Activated T-cell treated with anti-CD3 and anti-CD28 coated beads for 48 hours (primary cell): ENCODE measurements at regions not wholly inside any gene's neighbourhood (a gene's known extent, or its start where the extent isn't known, plus 50 kb on each side); places are given as distances from the start of the nearest gene placed in this dataset.
"Not testable (repeated sequence)": the region's sequence is repeated elsewhere in the genome, so short reads cannot be mapped to it uniquely, and the experiment has no call there.

Experiments used
- DNase-seq: peaks from one replicate; pipeline ENCODE4 v3.0.0-alpha.2; 2020; ENCODE audit warnings: low read depth

DNA sequence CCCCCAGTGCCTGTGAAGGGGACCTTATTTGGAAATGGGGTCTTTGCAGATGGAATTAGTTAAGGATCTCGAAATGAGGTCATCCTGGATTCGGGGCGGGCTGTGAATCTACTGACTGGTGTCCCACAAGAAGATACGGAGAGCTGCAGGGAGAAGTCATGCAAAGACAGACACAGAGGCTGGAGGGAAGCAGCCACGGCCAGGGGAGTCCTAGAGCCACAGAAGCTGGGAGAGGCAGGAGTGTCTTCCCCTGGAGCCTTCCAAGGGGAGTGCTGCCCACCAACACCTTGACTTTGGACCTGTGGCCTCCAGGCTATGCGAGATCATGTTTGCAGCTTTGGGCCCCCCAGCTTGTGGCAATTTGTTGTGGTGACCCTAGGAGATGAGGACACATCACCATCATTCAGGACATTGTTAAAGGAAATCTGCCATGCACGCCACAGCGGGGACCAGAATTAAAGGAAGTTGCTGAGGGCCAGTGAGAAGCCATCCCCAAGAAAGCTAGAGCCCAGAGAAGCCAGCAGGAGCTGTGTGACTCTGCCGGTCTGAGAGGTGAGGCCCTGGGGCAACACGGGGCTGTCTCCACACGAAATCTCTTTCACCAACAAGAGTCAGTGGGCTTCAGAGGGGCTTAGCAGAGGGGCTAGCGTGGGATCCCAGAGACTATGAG, 434.7 kb downstream of the BRD1 start:
- DNase-seq, result no peak

DNA sequence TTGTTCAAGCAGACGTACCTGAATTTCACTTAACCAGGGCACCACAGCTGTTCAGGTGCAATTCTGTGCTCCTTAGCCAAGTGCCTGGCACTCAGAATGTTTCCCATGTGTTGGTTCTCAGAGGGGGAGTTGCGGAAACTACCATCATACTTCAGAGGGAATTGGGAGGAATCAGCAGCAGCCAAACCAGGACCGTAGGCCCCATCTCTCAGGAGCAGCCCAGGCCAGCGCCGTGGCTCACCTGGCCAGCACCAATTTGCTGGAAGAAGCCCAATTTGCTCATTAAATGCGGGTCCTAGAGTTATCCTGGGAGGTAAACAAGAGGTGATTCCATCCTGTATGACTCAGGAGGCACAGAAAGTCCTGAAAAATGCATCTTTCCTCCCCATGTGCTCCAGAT, 435.4 kb downstream of the BRD1 start:
- DNase-seq, result no peak

DNA sequence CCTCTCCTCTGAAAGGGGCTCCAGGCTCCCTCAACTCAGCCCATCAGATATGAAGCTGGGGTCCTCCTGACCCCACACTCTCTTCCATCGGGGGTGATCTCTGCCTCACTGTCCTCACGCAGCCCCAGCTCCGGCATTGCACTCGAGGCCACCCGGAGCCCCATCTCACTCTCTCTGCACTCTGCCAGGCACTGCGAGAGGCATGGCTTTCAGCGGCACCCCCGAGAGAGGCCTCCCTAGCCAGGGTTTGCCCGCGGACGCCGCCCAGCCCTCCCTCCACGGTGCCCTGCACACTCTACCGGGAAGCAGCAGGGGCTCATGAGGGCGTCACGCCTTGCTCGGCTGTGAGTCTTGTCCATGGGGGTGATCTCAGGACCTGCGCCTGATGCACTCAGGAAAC, 436.2 kb downstream of the BRD1 start:
- DNase-seq, result no peak

DNA sequence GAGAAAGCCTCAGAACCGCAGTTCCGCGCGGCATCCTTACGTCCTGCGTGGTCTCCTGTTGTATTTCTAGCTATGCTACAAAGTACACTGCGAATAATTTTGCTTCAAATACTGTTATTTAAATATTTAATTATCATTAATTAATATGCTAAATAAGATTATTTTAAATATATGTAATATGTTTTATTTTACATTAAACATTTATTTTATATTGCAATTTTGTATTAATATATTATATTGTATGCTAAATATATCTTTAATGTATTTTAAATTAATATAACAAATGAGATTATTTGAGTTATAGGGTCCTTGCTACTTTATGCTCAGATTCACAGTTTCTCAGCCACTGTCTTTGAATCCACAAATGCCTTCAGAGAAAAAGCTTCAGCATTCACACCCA, 436.7 kb downstream of the BRD1 start:
- no peak for DNase-seq

DNA sequence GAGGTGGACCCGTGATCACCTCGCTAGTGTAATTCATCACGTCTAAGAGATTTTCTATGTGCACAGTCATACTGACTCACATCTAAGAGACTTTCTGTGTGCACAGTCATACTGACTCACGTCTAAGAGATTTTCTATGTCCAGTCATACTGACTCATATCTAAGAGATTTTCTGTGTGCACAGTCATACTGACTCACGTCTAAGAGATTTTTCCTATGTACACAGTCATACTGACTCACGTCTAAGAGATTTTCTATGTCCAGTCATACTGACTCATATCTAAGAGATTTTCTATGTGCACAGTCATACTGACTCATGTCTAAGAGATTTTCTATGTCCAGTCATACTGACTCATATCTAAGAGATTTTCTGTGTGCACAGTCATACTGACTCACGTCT, 443.8 kb downstream of the BRD1 start:
- not testable (repeated sequence) for DNase-seq

DNA sequence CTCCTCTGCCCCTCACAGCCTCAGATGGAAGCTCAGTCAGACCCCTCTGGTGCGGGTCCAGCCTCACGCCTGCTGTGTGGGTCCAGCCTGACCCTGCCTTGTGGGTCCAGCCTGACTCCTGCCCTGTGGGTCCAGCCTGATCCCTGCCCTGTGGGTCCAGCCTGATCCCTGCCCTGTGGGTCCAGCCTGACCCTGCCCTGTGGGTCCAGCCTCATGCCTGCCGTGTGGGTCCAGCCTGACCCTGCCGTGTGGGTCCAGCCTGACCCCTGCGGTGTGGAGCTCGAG, 445.3 kb downstream of the BRD1 start:
- no peak for DNase-seq

DNA sequence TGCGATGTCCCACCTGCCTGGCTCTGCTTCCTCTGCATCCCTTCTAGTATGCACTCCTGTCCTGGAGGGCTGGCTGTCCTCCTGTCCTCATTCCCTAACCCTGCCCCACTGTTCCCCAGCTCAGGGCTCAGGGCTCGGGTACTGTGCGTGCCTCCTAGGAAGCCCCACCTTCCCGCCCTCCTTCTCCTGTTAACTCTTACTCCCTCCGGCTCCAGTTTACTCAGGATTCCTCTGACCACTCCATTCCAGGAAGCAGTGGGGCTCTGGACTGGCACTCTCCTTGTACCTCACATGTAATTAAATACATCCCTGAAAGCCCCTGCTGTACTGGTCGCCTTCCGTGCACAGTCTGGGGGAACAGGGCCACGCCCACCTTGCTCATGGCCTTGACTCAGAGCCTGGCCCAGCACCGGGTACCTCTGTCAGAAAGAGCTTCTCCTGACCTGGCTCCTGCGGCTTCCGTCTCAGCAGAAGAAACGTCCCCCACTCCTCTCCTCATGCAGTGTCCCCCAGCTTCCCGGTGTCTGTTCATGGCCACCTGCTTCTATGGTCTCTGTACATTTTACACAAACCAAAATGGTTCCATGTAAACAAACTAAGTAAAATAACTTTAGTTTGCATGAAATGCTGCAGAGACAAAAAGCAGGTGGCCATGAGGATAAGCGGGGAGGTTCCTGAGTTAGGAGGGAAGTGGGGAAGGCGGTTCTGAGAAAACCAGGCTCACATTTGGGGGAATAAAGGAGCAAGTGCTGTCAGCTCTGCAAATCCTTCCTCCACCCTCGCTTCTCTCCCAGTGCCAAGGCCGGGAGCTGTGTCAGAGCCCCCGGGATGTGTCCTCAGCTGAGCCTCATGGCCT, 445.9 kb downstream of the BRD1 start:
- DNase-seq, result no peak

DNA sequence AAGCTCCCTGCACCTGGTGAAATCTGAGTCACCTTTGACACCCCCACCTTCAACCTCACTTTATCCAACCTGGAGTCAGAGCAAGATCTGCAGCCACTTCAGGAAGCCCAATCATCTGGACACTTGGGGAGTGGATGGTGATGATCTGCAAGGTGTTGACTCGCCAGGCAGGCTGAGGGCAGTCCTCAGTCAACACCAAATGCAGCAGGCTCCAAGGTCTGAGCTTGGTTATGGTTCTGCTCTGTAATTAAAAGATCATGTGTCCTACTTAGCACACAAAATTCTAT, 446.9 kb downstream of the BRD1 start:
- no peak for DNase-seq

DNA sequence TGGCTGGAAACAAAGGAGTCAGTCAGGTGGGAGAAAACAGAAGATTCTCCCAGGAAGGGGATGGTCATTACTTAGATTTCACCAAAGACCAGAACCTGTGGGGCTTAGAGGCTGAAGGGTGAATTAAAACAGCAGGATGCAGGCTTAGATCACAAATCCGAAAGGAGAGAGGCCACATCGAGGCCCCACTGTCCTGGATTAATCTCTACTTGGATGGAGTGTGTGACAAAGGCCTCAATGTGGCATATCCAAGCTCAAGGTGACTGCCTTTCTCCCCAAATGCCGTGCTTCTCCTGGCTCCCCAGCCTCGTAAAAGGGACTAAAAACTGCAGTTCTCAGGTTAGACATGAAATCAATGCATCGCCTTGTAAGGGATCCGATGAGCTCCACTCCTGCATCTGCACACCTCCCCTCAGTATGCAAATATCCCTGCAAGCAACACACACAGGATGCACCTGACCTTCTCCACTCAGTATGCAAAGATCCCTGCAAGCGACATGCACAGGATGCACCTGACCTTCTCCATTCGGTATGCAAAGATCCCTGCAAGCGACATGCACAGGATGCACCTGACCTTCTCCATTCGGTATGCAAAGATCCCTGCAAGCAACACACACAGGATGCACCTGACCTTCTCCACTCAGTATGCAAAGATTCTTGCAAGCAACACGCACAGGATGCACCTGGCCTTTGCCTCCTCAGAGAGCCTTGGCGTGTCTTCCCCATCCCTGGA, 447.4 kb downstream of the BRD1 start:
- DNase-seq, result no peak

DNA sequence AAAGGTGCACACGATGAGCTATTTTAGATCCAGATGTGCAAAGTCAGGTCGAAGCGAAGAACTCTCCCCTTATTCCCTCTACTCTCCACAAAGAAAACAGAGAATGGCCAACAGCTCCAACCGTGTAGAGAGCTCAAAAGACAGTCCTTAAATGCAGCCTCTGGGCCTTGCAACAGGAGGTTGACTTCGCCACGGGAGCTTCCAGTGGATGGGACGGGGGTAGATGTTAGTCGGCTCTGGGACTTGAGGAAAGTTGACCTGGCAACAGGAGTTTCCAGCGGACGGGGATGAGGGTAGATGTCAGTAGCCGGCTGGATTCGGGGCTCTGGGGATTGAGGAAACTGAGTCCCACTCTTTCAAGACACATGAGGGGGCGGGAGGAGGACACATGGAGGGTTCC, 450.4 kb downstream of the BRD1 start:
- no peak for DNase-seq

DNA sequence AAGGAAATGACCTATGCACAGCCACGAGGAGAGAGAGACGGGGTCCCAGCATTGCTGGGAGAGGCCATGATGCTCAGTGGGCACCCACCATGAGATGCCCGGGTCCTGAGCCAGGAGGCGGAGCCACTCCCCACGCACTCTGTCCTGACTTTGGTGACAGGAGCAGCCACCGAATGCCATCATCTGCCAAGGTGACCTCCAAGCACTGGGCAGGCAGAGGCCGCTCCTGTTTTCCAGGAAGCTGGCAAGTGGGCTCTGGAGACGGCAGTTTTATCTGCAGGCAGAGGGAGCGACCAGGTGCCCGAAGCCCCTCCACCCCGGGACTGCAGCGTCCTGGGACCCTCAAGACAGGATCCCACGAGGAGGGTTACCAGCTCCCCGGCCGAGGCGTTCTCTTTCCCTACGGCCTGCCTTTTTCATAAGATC, 453.9 kb downstream of the BRD1 start:
- DNase-seq, result no peak

DNA sequence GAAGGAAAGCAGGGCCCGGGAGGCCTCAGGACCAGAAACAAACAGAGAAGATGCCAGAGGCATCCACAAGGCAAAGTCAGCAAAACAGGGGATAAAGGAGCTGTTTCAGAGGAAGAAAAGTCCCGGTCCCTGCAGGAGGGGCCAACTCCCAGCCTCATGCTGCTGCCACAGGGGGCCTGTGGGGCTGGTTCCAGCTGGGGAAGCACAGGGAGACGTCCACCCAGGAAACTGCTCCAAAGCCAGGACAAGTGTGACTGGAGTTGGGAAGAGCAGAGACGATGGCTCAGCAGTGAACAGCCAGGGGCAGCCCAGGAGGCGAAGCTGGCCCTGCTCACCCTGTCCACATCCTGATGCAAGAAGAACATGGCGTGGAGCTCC, 454.4 kb downstream of the BRD1 start:
- DNase-seq, result no peak

DNA sequence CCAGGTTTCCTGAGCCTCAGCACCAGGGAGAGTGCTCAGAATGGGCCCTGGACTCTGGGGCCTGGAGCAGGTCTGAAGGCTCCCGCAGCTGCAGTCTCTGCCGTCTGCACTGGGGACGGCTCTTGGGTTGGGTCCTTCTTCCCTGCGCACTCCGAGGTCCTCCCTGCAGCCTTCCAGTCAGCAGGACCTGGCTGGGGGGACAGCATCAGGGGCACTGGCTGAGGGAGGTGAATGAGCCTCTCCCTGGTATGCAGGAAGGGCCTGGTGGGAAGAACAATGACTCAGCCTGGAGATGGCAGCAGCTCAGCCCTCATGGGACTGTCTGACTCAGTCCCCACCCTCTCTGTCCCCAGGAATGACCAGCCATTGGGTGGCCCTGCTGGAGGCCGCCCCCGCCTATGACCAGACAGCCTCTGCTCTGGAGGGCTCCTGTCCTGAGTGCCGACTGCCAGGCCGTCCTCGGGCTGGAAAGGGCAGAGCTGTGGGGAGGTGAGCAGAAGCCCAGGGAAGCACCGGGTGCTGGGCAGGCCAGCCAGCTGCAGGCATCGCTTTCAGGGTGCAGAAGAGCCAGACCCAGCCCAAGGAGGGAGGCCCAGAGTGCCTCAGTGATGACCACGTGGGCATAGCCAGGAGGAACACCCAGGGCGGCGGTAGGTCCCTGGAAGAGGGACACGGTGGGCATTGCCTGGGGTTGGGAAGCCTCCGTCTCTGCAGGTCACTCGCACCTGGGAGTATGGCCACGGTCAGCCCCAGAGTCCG, 455.0 kb downstream of the BRD1 start:
- no peak for DNase-seq

DNA sequence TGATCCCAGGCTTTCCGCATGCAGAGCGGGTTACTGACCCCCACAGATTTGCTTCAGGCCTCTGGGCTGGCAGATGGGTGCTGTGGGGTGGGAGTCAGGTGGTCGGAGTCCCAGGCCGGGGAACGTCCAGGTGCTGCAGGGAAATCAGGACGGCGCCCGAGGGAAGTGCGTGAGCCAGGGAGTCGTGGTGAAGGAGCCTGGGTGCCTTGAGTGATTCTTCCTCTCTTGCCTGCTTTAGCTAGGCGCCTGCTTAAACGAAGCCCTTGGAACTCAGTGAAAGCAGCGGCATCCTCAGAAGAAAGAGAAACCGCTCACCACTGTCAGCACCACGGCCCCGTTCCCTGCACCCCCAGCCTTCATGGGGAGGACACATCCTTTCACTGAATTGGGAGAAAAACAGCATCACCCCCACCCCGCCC, 455.6 kb downstream of the BRD1 start:
- DNase-seq, result no peak

DNA sequence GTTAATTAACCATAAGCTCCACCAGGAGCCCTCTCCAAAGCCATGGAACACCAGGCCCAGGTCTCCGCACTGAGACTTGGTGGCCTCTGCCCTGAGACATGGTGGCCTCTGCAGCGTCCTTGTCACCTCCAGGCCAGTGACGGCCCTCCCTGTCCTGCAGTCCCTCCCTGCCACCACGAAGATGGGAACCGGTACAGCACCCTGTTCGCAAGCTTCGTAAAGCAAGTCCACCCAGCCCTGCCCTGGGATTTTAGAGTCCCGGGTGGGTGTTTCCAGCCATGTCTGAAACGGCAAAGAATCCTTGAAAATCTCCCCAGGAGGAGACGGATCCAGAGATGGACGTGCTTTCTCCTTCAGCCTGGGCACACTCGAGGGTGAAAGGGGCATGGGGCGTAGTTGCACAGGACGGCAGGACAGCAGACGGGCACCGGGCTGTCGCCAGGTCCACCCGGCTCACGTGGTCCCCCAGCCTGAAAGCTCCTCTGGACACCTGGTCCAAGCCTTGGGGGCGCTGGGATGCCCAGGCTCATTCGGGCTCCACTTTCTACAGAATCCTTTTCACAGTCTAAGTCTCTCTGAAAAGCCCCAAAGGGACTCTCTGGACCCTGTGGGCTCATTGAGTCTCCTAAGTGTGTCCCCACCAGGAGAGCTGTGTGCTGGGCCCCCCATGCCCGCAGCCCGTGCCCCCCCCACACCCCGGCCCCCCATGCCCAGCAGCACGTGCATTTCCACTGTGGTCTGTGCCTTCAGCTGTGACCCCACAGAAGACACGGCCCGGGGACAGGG, 456.2 kb downstream of the BRD1 start:
- no peak for DNase-seq

DNA sequence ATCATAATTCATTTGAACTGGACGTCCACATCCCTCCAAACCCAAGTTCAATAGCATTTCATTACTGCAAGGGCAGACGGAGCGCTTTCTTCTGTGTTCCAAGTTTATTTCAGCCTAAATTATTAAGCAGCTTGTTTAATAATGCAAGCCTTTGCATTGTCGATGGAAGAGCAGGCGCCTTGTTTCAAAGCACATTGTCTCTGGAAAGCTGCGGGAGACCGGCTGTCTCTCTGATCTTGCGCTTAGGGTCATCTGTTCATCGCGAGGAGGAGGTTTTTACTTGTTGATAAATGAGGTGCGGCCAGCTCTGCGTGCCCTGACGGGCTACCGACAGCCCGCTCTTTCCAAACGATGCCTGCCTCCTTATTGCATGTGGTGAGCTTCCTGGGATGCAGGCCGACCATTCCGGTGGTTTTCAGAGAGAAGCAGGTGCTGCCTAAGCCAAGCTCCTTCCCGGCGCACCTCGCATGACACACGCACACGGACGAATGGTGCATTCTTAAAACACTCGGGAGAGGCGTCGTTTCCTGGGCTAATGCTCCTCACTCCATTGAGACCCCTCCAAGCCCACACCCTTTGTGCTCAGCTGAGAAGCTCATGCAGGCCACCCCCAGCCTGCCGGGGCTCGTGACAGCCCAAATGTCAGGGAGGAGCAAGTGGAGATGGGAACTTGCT, 456.9 kb downstream of the BRD1 start:
- DNase-seq, result no peak

DNA sequence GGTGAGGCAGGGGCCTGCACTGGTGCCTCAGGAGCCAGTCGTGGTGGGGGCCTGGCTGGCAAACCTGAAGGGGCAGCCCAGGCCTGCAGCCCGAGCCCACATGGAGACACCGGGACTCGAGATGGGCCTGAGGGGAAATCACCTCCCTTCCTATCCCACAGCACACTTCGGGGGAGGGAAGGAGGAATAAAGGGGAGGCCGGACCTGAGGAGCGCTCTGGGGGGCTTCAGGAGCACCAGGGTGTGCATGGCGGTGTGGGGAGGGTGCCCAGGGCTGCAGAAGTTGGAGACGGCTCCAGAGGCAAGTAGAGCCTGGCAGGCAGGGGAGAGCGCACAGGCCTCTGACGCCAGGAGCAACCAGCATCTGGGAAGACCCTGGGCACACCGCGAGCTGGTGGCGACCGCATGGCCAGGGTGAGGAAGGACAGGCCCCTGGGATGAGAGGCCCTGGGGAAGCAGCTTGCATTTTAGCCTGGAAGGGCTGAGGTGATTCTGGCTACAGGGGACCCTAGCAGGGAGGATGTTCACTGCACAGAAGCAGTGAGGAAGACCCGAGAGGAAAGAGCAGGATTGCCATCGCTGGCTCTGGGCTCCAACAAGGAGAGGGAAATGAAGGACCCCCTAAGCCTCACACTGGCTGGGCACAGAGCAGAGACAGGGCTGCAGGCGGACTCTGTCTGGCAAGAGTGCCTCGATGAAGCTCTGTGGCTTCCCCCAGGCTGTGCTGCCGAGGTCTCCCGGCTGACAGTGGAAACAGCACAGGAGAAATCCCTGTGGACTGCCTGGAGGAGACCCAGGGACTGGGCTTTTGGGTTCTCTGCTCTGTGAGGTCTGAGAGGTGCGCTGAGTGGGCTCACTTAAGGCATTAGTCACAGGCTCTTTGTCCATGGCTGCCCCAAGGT, 457.7 kb downstream of the BRD1 start:
- no peak for DNase-seq

DNA sequence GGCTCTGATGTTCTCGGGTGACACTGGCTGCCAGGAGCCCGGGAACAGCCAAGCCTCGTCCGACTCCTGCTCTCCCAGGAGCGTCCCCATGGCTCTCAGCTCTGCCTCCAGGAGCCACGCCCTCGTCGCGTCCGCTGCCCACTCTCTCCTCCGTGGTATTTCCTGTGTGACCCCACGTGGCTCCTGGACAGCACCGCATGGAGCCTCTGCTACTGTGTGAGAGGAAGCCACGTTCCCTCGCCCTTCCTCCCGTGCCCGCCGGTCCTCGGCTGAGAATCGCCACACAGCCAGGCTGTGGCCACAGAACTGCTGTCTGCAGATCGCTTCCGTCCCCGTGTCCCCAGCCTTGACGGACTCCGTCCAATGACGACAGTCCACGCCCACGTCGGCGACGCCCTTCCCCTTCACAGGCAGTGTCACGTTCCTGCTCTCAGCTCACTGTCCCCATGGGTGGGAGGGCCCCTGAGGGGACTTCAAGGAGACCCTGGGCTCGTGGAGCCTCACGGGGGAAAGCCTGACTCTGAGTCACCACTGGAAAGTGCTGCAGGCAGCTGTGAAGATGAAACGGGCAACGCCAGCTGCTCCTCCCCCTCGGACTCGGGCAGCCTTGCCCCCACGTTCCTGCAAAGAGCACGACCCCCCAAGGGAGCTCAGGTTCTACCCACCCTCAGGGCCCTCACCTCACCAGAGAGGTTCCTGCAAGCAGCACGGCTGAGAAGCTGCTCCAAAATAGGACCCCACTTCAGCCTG, 458.5 kb downstream of the BRD1 start:
- DNase-seq, result no peak

DNA sequence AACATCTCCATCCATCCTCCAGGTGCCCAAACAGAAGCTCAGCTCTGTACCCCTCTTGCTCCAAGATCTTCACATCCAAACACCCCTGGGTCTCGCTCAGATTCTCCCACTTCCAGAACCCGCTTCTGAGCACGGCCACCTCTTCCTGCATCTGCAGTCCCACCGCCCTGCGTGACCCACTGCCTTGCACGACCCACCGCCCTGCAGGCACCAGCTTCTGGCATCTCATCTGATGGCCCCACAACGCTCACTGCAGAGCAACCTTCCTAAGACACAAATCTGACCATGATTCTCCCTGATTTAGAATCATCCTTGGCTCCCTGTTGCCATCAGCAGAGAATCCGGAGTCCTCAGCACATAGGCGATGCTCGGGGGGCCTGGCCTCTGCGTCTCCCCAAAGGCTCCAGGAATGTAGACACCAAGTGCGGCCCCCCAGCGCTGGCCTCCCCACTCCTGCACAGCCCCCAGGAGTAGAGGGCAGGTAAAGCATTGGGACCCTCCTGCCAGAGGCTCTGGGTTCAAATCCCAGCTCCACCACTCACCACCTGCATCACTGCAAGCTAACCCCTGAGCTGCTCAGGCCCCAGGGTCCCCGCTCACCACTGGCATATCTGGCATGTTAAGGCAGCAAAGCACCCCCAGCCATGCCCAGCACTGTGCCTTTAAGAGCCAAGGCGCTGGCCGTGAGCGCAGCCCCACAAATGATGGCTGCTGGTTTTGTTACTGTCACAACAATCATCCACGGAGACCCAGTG, 459.3 kb downstream of the BRD1 start:
- DNase-seq, result no peak
